Sigmoid colon (tissue), 6 donors: ENCODE measurements at regions not wholly inside any gene's neighbourhood (a gene's known extent, or its start where the extent isn't known, plus 50 kb on each side); places are given as distances from the start of the nearest gene placed in this dataset.
"Not testable (repeated sequence)": the region's sequence is repeated elsewhere in the genome, so short reads cannot be mapped to it uniquely, and the experiment has no call there.

Source experiments
- DNase-seq: peaks from one replicate; pipeline ENCODE4 v3.0.0-alpha.2; 2019
- H3K27ac ChIP-seq, 4 donors: fragments of 200-600 bp; sonication (generic); one replicate each; pipeline ENCODE4 v1.5.1; 2016 to 2019; ENCODE audit warnings: mild to moderate bottlenecking in 1 of 4
- H3K27me3 ChIP-seq, 3 donors: fragments of 200-600 bp; sonication (generic); one replicate each; pipeline ENCODE4 v1.5.1; 2019; ENCODE audit warnings: mild to moderate bottlenecking in 1 of 3
- H3K36me3 ChIP-seq, 4 donors: fragments of 200-600 bp; sonication (generic); one replicate each; pipeline ENCODE4 v1.5.1; 2016 to 2019
- H3K4me1 ChIP-seq, 4 donors: fragments of 200-600 bp; sonication (generic); one replicate each; pipeline ENCODE4 v1.5.1; 2017 to 2019
- H3K4me3 ChIP-seq, 4 donors: fragments of 200-600 bp; sonication (generic); one replicate each; pipeline ENCODE4 v1.5.1; 2017 to 2019; ENCODE audit warnings: mild to moderate bottlenecking in 2 of 4, moderate library complexity in 1 of 4
- H3K9me3 ChIP-seq, 4 donors: fragments of 200-600 bp in 3 of 4; sonication (generic) in 3 of 4; one replicate each; pipeline versions ENCODE4 v1.5.1 to v1.6.1; 2013 to 2019
- CTCF ChIP-seq, 4 experiments: fragments of 450-650 bp in 3 of 4; fragments of 200-600 bp in 1 of 4; IDR thresholded peaks; one replicate each; pipeline ENCODE4 v1.5.1; 2016 to 2019; ENCODE audit warnings: antibody characterized with exemption in 4 of 4, mild to moderate bottlenecking in 3 of 4, moderate library complexity in 2 of 4
- EP300 ChIP-seq, 4 donors: sonication (generic); formaldehyde crosslinking; IDR thresholded peaks; one replicate each; pipeline ENCODE4 v1.6.1; 2017; ENCODE audit warnings: antibody characterized with exemption in 4 of 4
- POLR2A ChIP-seq, 2 donors: fragments of 450-650 bp; IDR thresholded peaks; one replicate each; pipeline ENCODE4 v1.6.1; 2016; ENCODE audit warnings: antibody characterized with exemption in 2 of 2, mild to moderate bottlenecking in 2 of 2, moderate library complexity in 2 of 2
- POLR2AphosphoS5 ChIP-seq, 4 donors: sonication (generic); formaldehyde crosslinking; IDR thresholded peaks; one replicate each; pipeline ENCODE4 v1.6.1; 2017; ENCODE audit warnings: antibody characterized with exemption in 4 of 4
- WGBS, 2 donors: extraction: QIAGEN DNeasy Blood & Tissue Kit; methylation state at CpG; one replicate each; pipeline ENCODE4 v1.1.7; 2013; 5-methylcytosine and 5-hydroxymethylcytosine counted together
- intact Hi-C: fragments of 100-400 bp; cut with DNase I; formaldehyde crosslinking; loops from one replicate; pipeline ENCODE4 v1.15.1; 2023
- donor health status: healthy with polysubstance abuse.
- donor health status: healthy.

GRCh38 chr20:56755201-56755600 lies 126.1 kb downstream of the TFAP2C start:
- no peaks in the 10 kb centered on the region for H3K9me3 ChIP-seq
- no peaks in the 10 kb centered on the region for H3K36me3 ChIP-seq
- no peak for TF ChIP-seq POLR2A (IDR thresholded peaks at IDR 0.05)
- no peak for TF ChIP-seq POLR2AphosphoS5 (IDR thresholded peaks at IDR 0.05)
- no peak for TF ChIP-seq EP300 (IDR thresholded peaks at IDR 0.05)
- TF ChIP-seq CTCF (IDR thresholded peaks at IDR 0.05) = no peak
- WGBS, 2 donors = 60 to 68% methylated on average over 3 of the region's 3 CpGs
- no peaks in the 10 kb centered on the region for H3K4me1 ChIP-seq
- H3K27ac ChIP-seq = no peak overlapping the region
- H3K4me3 ChIP-seq = no peak overlapping the region
- DNase-seq = no peak
- intact Hi-C loops = no loop called here
- peaks cover 0 to 7% (median 0%) of the 10 kb centered on the region in 3 donors for H3K27me3 ChIP-seq

DNA sequence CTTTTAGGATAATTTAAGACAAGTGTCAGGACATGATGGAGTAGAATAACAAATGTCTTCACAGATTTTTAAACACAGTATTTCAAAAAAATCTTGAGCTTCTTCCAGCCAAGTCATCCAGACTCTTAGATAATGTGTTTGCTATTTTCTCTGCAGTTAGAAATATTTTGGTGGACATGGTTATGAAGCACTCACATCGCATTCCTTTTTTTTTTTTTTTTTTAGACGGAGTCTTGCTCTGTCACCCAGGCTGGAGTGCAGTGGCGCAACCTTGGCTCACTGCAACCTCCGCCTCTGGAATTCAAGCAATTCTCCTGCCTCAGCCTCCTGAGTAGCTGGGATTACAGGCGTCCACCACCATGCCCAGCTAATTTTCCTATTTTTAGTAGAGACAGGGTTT lies 127.6 kb downstream of the TFAP2C start:
- intact Hi-C loops, H3K36me3 ChIP-seq, H3K27me3 ChIP-seq, H3K4me1 ChIP-seq, H3K4me3 ChIP-seq, H3K9me3 ChIP-seq, DNase-seq, H3K27ac ChIP-seq: not testable (repeated sequence)
- WGBS, 2 donors = 92 to 93% methylated on average over 5 of the region's 5 CpGs

DNA sequence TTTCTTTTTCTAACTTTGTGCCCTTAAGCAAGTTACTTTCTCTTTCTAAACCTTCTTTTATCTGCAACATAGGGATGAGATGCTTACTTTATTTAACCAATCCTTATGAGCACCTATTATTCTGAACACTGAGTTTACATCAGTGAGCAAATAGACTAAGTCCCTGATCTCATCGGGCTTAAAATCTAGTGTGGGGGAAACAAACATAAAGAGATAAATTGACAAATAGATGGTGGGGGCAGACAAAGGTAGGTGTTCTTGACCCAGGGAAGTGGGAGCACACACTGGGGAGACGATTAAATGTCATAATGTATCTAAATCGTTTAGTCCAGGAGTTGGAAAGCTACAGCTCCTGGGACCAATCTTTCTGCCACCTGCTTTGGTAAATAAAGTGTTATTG lies 129.6 kb downstream of the TFAP2C start:
- no peak overlapping the region for H3K27ac ChIP-seq
- TF ChIP-seq EP300 (IDR thresholded peaks at IDR 0.05) (no peak), POLR2AphosphoS5 (IDR thresholded peaks at IDR 0.05) (no peak), CTCF (IDR thresholded peaks at IDR 0.05) (no peak), POLR2A (IDR thresholded peaks at IDR 0.05) (no peak)
- H3K4me3 ChIP-seq = no peak overlapping the region
- no peak for DNase-seq
- no peaks in the 10 kb centered on the region for H3K36me3 ChIP-seq
- intact Hi-C loops = no loop called here
- H3K4me1 ChIP-seq = no peaks in the 10 kb centered on the region
- no peaks in the 10 kb centered on the region for H3K27me3 ChIP-seq
- 21 to 60% methylated on average over 3 of the region's 3 CpGs for WGBS, 2 donors
- H3K9me3 ChIP-seq = no peaks in the 10 kb centered on the region

- TF ChIP-seq POLR2A (IDR thresholded peaks at IDR 0.05) = no peak
- DNase-seq = no peak
- Histone ChIP-seq H3K4me1 (no peaks in the 10 kb centered on the region), H3K4me3 (no peak overlapping the region), H3K27ac (no peak overlapping the region), H3K9me3 (no peaks in the 10 kb centered on the region), H3K27me3 (no peaks in the 10 kb centered on the region), H3K36me3 (no peaks in the 10 kb centered on the region)
- intact Hi-C loops = no loop called here
- 82 to 87% methylated on average over 8 of the region's 8 CpGs for whole genome bisulfite sequencing, 2 donors
These were observed 130.7 kb downstream of the TFAP2C start for GRCh38 chr20:56759741-56760278.

DNA sequence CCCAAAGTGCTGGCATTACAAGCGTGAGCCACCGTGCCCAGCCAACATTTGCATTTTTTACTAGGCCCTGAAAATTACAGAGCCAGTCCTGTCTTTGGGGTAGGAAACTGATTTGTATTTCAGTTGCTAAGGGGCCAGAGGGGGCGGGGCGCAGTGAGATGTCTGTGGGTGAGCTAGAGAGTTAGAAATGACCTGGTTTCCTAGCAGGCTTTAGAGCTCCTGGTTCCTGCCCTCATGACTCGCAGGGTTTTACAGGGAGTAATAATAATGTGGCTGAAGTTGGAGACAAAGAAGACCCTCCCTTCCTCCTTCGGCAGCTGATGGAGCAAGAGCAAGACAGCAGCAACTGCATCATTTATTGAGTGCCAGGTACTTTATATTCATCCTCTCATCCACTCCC lies 131.5 kb downstream of the TFAP2C start:
- Histone ChIP-seq H3K9me3 (no peaks in the 10 kb centered on the region), H3K4me3 (no peak overlapping the region), H3K27ac (no peak overlapping the region), H3K27me3 (no peaks in the 10 kb centered on the region), H3K36me3 (no peaks in the 10 kb centered on the region), H3K4me1 (no peaks in the 10 kb centered on the region)
- no peak for DNase-seq
- no peak for TF ChIP-seq CTCF (IDR thresholded peaks at IDR 0.05)
- TF ChIP-seq POLR2AphosphoS5 (IDR thresholded peaks at IDR 0.05) = no peak
- TF ChIP-seq EP300 (IDR thresholded peaks at IDR 0.05) = no peak
- TF ChIP-seq POLR2A (IDR thresholded peaks at IDR 0.05) = no peak
- WGBS, 2 donors = 78 to 89% methylated on average over 6 of the region's 6 CpGs
- intact Hi-C loops = no loop called here

- no peaks in the 10 kb centered on the region for H3K36me3 ChIP-seq
- no peak overlapping the region for H3K4me3 ChIP-seq
- no peaks in the 10 kb centered on the region for H3K4me1 ChIP-seq
- H3K27ac ChIP-seq = no peak overlapping the region
- 92% methylated on average over 2 of the region's 2 CpGs for WGBS, 2 donors
- H3K27me3 ChIP-seq = no peaks in the 10 kb centered on the region
- no peaks in the 10 kb centered on the region for H3K9me3 ChIP-seq
- DNase-seq = no peak
- TF ChIP-seq CTCF (IDR thresholded peaks at IDR 0.05) (no peak), POLR2A (IDR thresholded peaks at IDR 0.05) (no peak), EP300 (IDR thresholded peaks at IDR 0.05) (no peak), POLR2AphosphoS5 (IDR thresholded peaks at IDR 0.05) (no peak)
- intact Hi-C loops = no loop called here
These were observed 132.3 kb downstream of the TFAP2C start for GRCh38 chr20:56761393-56761792.
